OCI-LY1 (cell line): ENCODE measurements at regions not wholly inside any gene's neighbourhood (a gene's known extent, or its start where the extent isn't known, plus 50 kb on each side); places are given as distances from the start of the nearest gene placed in this dataset.

Source experiments
- H2AFZ ChIP-seq: fragments of 200-600 bp; sonication (generic), shearing (Covaris generic); 2 replicates; pipeline ENCODE4 v1.6.0; 2014; ENCODE audit warnings: antibody characterized with exemption, mild to moderate bottlenecking, low read length
- H3F3A ChIP-seq: fragments of 200-600 bp; sonication (generic), shearing (Covaris generic); 2 replicates; pipeline ENCODE4 v1.6.0; 2014; ENCODE audit warnings: mild to moderate bottlenecking, antibody characterized with exemption, low read length, moderate library complexity; ENCODE audit not compliant: insufficient read depth
- H3K27ac ChIP-seq: fragments of 200-600 bp; sonication (generic); 2 replicates; pipeline ENCODE4 v1.5.1; 2014; ENCODE audit warnings: low read length, mixed run types, mild to moderate bottlenecking, low read depth; ENCODE audit not compliant: poor library complexity, severe bottlenecking
- H3K27me3 ChIP-seq: fragments of 200-600 bp; sonication (generic); 2 replicates; pipeline ENCODE4 v1.6.0; 2014; ENCODE audit warnings: antibody characterized with exemption, mild to moderate bottlenecking, low read length, moderate library complexity; ENCODE audit not compliant: insufficient read depth
- H3K36me3 ChIP-seq: fragments of 200-600 bp; sonication (generic); 2 replicates; pipeline ENCODE4 v1.6.1; 2014; ENCODE audit warnings: mild to moderate bottlenecking, antibody characterized with exemption, low read length, moderate library complexity, mixed read lengths; ENCODE audit not compliant: insufficient read depth
- H3K4me1 ChIP-seq: fragments of 200-600 bp; sonication (generic); 2 replicates; pipeline ENCODE4 v1.5.1; 2014; ENCODE audit warnings: mild to moderate bottlenecking, low read length, moderate library complexity; ENCODE audit not compliant: insufficient read depth, severe bottlenecking
- H3K4me2 ChIP-seq: fragments of 200-600 bp; sonication (generic), shearing (Covaris generic); 2 replicates; pipeline ENCODE4 v1.6.1; 2014; ENCODE audit warnings: low read length
- H3K4me3 ChIP-seq: fragments of 200-600 bp; sonication (generic); 2 replicates; pipeline ENCODE4 v1.5.1; 2014; ENCODE audit warnings: low read length, low read depth, mild to moderate bottlenecking, mixed read lengths; ENCODE audit not compliant: poor library complexity, severe bottlenecking
- H3K79me2 ChIP-seq: fragments of 200-600 bp; shearing (Covaris generic); 2 replicates; pipeline ENCODE4 v1.6.1; 2016; ENCODE audit warnings: mixed run types, low read length, mixed read lengths; ENCODE audit not compliant: insufficient read depth
- H3K9ac ChIP-seq: fragments of 200-600 bp; sonication (generic), shearing (Covaris generic); 2 replicates; pipeline ENCODE4 v1.6.1; 2014; ENCODE audit warnings: mild to moderate bottlenecking, low read length, mixed read lengths
- H3K9me2 ChIP-seq: fragments of 200-600 bp; sonication (generic), shearing (Covaris generic); 2 replicates; pipeline ENCODE4 v1.6.1; 2014; ENCODE audit warnings: low read depth, mild to moderate bottlenecking, low read length, mixed read lengths
- H3K9me3 ChIP-seq: fragments of 200-600 bp; shearing (Covaris generic); 2 replicates; pipeline ENCODE4 v1.6.1; 2014; ENCODE audit warnings: low read length, mixed read lengths
- H4K20me1 ChIP-seq: fragments of 200-600 bp; sonication (generic), shearing (Covaris generic); 2 replicates; pipeline ENCODE4 v1.6.0; 2016; ENCODE audit warnings: mild to moderate bottlenecking, low read length; ENCODE audit not compliant: insufficient read depth
- EZH2 ChIP-seq: fragments of 200-600 bp; sonication (generic), shearing (Covaris generic); IDR thresholded peaks from 2 replicates; pipeline ENCODE4 v1.8.0; 2017; ENCODE audit warnings: borderline replicate concordance, mixed run types, mild to moderate bottlenecking, antibody characterized with exemption, low read length, moderate library complexity, mixed read lengths
- TF ChIP-seq, protein P1 (sequence below): fragments of 200-600 bp; sonication (generic), shearing (Covaris generic); IDR thresholded peaks from 2 replicates; pipeline ENCODE4 v1.5.1; 2017; ENCODE audit warnings: mild to moderate bottlenecking, antibody characterized with exemption, low read length, moderate library complexity, mixed read lengths

DNA sequence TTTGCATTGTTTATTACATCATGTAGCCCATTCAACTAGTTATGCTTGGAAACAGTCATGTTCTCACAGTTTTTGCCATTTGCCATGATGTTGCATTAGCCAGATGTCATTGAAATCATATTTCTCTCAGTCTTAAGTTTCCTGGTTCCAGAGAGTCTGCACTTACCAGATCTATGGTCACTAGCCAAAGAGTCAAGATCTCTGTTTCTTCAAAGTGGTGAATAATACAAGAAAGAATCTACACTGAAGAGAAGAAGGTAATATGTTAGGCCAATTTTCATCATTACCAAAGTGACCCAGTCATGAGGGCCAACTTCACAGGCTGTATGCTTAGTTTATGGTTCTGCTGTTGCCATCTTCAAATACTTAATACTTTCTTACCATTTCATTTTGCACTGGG lies 89.0 kb upstream of the PHYHIPL start:
- H3K4me3 ChIP-seq, result no peak overlapping the region
- no peak overlapping the region for H3K27ac ChIP-seq
- no peaks in the 10 kb centered on the region for H3K36me3 ChIP-seq
- no peaks in the 10 kb centered on the region for H3K27me3 ChIP-seq
- TF ChIP-seq, protein P1, sequence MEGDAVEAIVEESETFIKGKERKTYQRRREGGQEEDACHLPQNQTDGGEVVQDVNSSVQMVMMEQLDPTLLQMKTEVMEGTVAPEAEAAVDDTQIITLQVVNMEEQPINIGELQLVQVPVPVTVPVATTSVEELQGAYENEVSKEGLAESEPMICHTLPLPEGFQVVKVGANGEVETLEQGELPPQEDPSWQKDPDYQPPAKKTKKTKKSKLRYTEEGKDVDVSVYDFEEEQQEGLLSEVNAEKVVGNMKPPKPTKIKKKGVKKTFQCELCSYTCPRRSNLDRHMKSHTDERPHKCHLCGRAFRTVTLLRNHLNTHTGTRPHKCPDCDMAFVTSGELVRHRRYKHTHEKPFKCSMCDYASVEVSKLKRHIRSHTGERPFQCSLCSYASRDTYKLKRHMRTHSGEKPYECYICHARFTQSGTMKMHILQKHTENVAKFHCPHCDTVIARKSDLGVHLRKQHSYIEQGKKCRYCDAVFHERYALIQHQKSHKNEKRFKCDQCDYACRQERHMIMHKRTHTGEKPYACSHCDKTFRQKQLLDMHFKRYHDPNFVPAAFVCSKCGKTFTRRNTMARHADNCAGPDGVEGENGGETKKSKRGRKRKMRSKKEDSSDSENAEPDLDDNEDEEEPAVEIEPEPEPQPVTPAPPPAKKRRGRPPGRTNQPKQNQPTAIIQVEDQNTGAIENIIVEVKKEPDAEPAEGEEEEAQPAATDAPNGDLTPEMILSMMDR, result no peak
- no peak for TF ChIP-seq EZH2
- H3K9me3 ChIP-seq, result no peaks in the 10 kb centered on the region
- no peak overlapping the region for H2AFZ ChIP-seq
- H3K4me2 ChIP-seq, result no peak overlapping the region
- no peaks in the 10 kb centered on the region for H4K20me1 ChIP-seq
- H3K4me1 ChIP-seq, result no peaks in the 10 kb centered on the region
- H3F3A ChIP-seq, result no peaks in the 10 kb centered on the region
- no peaks in the 10 kb centered on the region for H3K79me2 ChIP-seq
- H3K9ac ChIP-seq, result no peak overlapping the region
- no peaks in the 10 kb centered on the region for H3K9me2 ChIP-seq

DNA sequence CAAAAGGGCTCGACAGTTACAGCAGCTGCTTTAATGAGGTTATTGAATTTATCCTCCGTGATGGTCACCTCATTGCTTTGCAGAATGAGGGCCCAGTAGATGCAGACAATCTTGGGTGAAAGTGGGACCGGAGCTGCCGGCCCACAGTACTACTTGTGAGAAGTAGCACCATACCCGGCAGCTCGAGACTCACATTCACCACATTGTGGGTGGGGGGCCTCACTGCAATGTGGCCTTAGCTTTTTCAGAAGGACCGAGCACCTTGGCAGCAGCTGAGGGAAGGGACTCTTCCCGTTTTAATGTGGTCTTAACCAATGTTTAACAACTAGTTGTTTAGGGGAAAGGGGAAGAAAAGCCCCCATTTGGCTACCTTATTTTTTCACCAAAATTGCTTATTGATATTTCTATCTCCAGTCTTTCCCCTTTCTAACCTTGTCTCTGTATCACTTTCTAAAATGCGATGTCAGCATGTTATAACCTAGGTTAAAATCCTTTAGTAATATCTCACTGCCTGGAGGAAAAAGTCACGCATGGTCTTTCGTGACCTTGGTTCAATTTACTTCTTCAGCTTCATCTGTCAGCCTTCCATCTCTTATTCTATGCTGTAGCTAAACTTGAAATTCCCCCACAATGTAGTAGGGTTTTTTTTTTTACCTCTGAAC lies 87.4 kb upstream of the PHYHIPL start:
- H3K4me1 ChIP-seq, result no peaks in the 10 kb centered on the region
- H3K9me2 ChIP-seq, result no peaks in the 10 kb centered on the region
- no peak overlapping the region for H3K4me2 ChIP-seq
- no peaks in the 10 kb centered on the region for H3K36me3 ChIP-seq
- H2AFZ ChIP-seq, result no peak overlapping the region
- H4K20me1 ChIP-seq, result no peaks in the 10 kb centered on the region
- H3K79me2 ChIP-seq, result no peaks in the 10 kb centered on the region
- TF ChIP-seq EZH2, result no peak
- TF ChIP-seq, protein P1, result no peak
- no peaks in the 10 kb centered on the region for H3K9me3 ChIP-seq
- H3K4me3 ChIP-seq, result no peak overlapping the region
- no peaks in the 10 kb centered on the region for H3K27me3 ChIP-seq
- H3F3A ChIP-seq, result no peaks in the 10 kb centered on the region
- H3K9ac ChIP-seq, result no peak overlapping the region
- H3K27ac ChIP-seq, result no peak overlapping the region

- no peak overlapping the region for H3K27ac ChIP-seq
- no peaks in the 10 kb centered on the region for H3K4me1 ChIP-seq
Observed at GRCh38 chr10:59090817-59091622, 85.4 kb upstream of the PHYHIPL start.

More at GRCh38 chr10:59090817-59091622, 85.4 kb upstream of the PHYHIPL start:
- TF ChIP-seq, protein P1, result no peak
- TF ChIP-seq EZH2, result no peak
- Histone ChIP-seq H4K20me1 (no peaks in the 10 kb centered on the region), H2AFZ (no peak overlapping the region), H3K9me2 (no peaks in the 10 kb centered on the region), H3K36me3 (no peaks in the 10 kb centered on the region), H3K4me3 (no peak overlapping the region), H3F3A (no peaks in the 10 kb centered on the region), H3K4me2 (no peak overlapping the region), H3K27me3 (no peaks in the 10 kb centered on the region), H3K9ac (no peak overlapping the region), H3K9me3 (no peaks in the 10 kb centered on the region), H3K79me2 (no peaks in the 10 kb centered on the region)
